Stimulated activated CD4-positive, alpha-beta T cell treated with anti-CD3 and anti-CD28 coated beads, Interleukin-12 subunit alpha, Interleukin-12 subunit beta, amount 100 ng/mL, for 4 hours (primary cell): ENCODE measurements at regions not wholly inside any gene's neighbourhood (a gene's known extent, or its start where the extent isn't known, plus 50 kb on each side); places are given as distances from the start of the nearest gene placed in this dataset.
"Not testable (repeated sequence)": the region's sequence is repeated elsewhere in the genome, so short reads cannot be mapped to it uniquely, and the experiment has no call there.

Experiments
- DNase-seq: peaks from one replicate; pipeline ENCODE4 v3.0.0-alpha.2; 2020

DNA sequence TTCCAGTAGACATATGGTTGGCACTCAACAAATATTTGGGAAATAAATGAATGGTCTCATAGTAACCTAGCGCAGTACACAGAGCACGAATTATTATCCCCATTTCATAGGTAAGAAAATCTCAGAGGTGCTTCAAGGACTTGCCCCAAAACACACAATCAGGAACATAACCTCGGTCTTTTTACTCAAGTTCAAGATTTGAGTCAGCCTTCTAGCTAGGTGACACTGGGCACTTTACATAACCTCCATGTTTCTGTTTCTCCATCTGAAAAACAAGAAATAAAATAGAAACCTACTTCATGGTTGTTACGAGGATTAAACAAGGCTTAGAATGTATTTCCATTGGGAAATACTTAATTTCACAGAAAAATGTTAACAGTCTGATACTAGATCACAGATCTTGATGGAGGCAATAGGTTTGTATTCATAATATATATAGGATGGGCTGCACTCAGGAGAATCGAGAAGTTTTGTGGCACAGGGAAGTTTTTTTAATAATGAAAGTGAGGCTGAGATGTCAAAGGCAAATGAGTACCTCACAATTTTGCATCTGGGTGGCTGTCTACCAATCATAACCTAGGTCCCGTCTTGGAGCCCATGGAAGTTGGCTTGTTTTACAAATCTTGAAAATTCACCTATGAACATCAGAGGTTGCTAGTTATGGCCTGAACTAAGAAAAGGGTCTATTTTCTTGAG lies 147.4 kb upstream of the ZC3H12C start:
- no peak for DNase-seq

DNA sequence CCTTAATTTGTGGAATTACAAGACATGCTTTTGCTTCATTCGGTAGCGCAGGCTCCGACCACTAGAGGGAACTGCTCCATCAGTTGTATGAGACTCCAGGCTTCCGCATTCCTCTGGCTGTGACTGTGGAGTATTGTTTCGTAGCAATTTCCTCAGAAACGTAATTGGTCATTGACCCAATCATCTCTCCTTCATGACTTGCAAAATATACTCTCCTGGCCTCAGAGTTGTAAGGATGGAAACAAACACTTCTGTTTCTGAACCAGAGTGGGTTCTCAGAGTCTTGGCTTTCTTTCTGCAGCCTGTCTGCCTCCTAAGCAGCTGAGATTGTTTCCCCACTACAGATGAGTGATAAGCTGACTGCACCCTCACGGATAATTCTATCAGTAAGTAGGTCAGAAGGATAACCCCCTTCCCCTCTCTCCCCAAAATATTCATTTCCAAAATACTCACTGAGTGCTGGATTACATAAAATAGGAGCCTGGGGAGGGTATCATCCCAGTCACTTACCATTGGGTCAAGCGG lies 146.8 kb upstream of the ZC3H12C start:
- DNase-seq: peak; percentile 39

- DNase-seq: no peak
Measured at GRCh38 chr11:109954534-109954933, 138.7 kb upstream of the ZC3H12C start.

GRCh38 chr11:109956124-109956793 lies 136.9 kb upstream of the ZC3H12C start:
- no peak for DNase-seq

DNA sequence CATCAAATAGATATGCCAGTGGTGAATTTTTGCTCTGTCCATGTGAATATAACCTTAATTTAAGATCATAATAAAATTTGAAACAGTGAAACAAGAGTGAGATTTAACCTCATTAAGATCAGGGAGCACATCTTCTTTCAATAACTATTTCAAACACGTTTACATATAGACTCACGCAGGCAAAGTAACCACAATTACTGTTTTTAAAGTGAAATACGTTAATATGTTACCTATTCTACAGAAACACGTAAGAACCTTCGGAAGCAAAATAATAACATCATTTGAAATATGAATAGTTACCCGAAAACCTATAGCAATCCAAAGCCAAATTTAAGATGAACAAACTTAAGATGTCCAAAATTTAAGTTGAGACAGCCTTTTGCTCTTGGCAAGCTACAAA lies 136.2 kb upstream of the ZC3H12C start:
- DNase-seq: no peak

- no peak for DNase-seq
Measured at GRCh38 chr11:109957601-109958000, 135.6 kb upstream of the ZC3H12C start.

- no peak for DNase-seq
Measured at GRCh38 chr11:109958131-109958820, 134.9 kb upstream of the ZC3H12C start.

GRCh38 chr11:109958821-109959166 lies 134.4 kb upstream of the ZC3H12C start:
- no peak for DNase-seq

- DNase-seq: no peak
Measured at GRCh38 chr11:109960831-109961230, 132.4 kb upstream of the ZC3H12C start.

GRCh38 chr11:109961261-109961660 lies 131.9 kb upstream of the ZC3H12C start:
- DNase-seq: no peak

DNA sequence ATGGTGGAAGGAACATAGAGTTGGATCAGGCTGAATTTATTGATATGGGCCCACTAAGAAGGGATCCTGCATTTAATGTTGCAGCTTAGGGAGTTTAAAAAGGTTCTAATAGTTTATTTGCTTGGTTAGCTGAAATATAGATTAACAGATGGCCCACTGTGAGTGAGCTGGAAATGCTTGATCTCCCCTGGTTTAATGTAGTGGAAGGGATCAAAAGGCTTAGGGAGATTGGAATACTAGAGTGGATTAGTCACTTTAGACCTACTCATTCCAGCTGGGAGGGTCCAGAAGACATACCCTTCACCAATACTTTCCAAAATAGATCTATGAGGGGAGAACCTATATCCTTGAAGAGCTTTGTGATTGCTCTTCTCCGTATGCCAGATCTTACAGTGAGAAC lies 130.1 kb upstream of the ZC3H12C start:
- no peak for DNase-seq

DNA sequence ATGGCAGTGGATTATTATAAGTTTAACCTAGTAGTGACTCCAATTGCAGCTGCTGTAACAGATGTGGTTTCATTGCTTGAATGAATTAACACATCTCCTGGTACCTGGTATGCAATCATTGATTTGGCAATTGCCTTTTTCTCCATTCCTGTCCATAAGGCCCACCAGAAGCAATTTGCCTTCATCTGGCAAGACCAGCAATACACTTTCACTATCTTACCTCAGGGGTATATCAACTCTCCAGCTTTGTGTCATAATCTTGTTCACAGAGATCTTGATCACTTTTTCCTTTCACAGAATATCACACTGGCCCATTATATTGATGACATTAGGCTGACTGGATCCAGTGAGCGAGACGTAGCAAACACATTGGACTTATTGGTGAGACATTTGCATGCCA lies 128.7 kb upstream of the ZC3H12C start:
- DNase-seq: no peak

GRCh38 chr11:109965445-109965844 lies 127.7 kb upstream of the ZC3H12C start:
- DNase-seq: not testable (repeated sequence)

GRCh38 chr11:109965926-109966325 lies 127.3 kb upstream of the ZC3H12C start:
- not testable (repeated sequence) for DNase-seq

DNA sequence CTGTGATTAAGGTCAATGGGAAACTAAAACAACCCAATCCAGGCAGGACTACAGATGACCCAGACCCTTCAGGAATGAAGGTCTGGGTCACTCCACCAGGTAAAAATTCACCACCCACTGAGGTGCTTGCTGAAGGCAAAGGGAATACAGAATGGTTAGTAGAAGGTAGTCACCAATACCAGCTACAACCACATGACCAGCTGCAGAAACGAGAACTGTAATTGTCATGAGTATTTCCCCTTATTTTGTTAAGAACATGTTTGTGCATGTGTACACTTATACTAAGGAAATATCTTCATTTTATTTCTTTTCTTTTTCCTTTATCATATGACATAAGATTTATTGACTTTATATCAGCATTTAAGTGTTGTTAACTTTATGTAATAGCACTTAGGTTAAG lies 126.1 kb upstream of the ZC3H12C start:
- DNase-seq: not testable (repeated sequence)

DNA sequence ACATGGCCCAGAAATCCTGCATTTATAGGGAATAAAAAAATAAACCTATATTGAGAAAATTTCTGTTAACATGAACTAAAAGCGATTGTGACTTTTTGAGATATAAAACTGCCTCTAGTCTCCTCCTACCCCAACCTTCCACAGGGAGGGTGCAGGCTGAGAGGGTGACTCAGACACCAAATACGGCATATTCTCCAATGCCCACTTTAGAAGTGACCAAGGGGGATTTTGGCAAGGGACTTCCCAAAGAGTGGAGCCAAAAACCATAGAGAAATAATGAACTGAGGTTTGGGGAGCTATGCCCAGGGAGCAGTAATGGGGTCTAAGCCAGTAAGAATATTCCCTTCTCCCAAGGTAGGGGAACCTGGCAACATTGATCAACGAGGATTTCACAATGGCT lies 124.9 kb upstream of the ZC3H12C start:
- no peak for DNase-seq

- no peak for DNase-seq
Measured at GRCh38 chr11:109968781-109969180, 124.4 kb upstream of the ZC3H12C start.

- no peak for DNase-seq
Measured at GRCh38 chr11:109970516-109971183, 122.5 kb upstream of the ZC3H12C start.

DNA sequence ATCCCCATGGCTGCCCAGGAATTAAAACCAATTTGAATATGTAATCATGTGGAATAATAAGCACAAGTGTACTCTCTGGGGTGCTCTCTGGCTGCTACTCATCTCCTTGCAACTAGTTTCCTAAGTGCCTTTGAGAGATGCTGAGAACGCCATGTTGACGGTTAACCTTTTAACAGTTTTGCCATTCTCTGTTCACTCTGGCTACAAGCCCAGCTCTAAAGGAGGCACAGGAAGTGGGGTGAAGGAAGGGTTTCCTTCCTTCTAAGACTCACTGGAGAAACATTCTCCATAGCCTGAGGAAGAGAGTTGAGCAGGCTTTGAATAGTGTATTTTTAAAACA lies 122.0 kb upstream of the ZC3H12C start:
- DNase-seq: no peak

GRCh38 chr11:109972181-109972715 lies 120.9 kb upstream of the ZC3H12C start:
- no peak for DNase-seq

- DNase-seq: no peak
Measured at GRCh38 chr11:109972939-109973338, 120.3 kb upstream of the ZC3H12C start.

- DNase-seq: no peak
Measured at GRCh38 chr11:109973486-109973885, 119.7 kb upstream of the ZC3H12C start.

DNA sequence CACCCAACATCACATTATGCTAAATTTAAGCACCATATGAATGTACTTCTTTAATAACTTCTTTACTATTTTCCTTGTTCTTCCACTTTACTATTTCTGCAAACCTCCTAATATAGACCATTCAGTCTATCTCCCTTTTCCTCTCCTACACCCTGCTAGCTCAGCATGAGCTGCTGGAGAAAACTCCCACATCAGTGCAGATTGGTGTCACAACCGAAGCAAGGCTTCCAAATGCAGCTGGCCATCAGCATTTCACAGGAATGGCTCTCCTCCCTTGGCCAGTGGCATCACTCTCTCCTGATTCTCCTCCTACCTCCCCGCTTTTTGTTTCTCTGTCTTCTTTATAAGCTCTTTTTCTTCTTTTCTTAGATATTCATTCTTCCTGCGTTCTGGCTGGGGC lies 118.7 kb upstream of the ZC3H12C start:
- DNase-seq: no peak
